ENCODE measurements at regions not wholly inside any gene's neighbourhood (a gene's known extent, or its start where the extent isn't known, plus 50 kb on each side); places are given as distances from the start of the nearest gene placed in this dataset.
A peak's percentile ranks its signal among the peaks of the same experiment; 100 is the strongest.

GRCh38 chr6:16851044-16851540 is 89.8 kb upstream of the ATXN1 start:
- Histone ChIP-seq H3K4me2 (no peak overlapping the region), H3K4me1 (ENCODE audit: control insufficient read depth in 1 of 2, insufficient read depth in 2 of 2, low read depth in 1 of 2, low read length in 1 of 2) (peaks cover 4 to 33% of the 10 kb centered on the region in 2 experiments), H3K79me2 (ENCODE audit: insufficient read depth) (no peaks in the 10 kb centered on the region), H3F3A (replicated peaks; ENCODE audit: insufficient read depth) (peaks cover 18% of the 10 kb centered on the region), H3K9me3 (no peaks in the 10 kb centered on the region), H3K36me3 (replicated peaks in 1 of 2; ENCODE audit: control insufficient read depth in 1 of 2, insufficient read depth in 2 of 2, low read length in 1 of 2) (no peaks in the 10 kb centered on the region), H3K9me2 (no peaks in the 10 kb centered on the region), H3K9ac (no peak overlapping the region), H3K27me3 (ENCODE audit: insufficient read depth) (no peaks in the 10 kb centered on the region), H3K4me3 (ENCODE audit: low read depth in 2 of 2, low read length in 1 of 2) (no peak overlapping the region), H4K20me1 (ENCODE audit: insufficient read depth) (no peaks in the 10 kb centered on the region), H2AFZ (ENCODE audit: low read depth) (no peak overlapping the region), H3K27ac (ENCODE audit: low read depth in 2 of 2, low read length in 1 of 2) (peak overlapping the region in 1 of 2 experiments; percentile 89; a peak in 1 of 4 replicates)
- WGBS (ENCODE audit: low lambda C conversion rate): 95% methylated on average over 3 of the region's 3 CpGs
- ChIA-PET POLR2A (no interaction called here), CTCF (no interaction called here)
- TF ChIP-seq GABPA (IDR thresholded peaks at IDR 0.05; ENCODE audit: low read depth) (no peak), CHD2 (IDR thresholded peaks at IDR 0.05; ENCODE audit: low read length, partially characterized antibody) (no peak), RFX5 (IDR thresholded peaks at IDR 0.05; ENCODE audit: low read length) (no peak), FOXM1 (IDR thresholded peaks at IDR 0.05; ENCODE audit: low read depth) (no peak), YY1 (IDR thresholded peaks at IDR 0.05; ENCODE audit: low read depth) (no peak), JUND (IDR thresholded peaks at IDR 0.05) (no peak), MXI1 (IDR thresholded peaks at IDR 0.05; ENCODE audit: low read depth, low read length) (no peak), EP300 (IDR thresholded peaks at IDR 0.05; ENCODE audit: borderline replicate concordance in 1 of 2, low read depth in 1 of 2, low read length in 1 of 2) (no peak), MEF2A (IDR thresholded peaks at IDR 0.05; ENCODE audit: borderline replicate concordance, low read depth) (no peak), FOXJ3 (CRISPR knock-in tag; IDR thresholded peaks at IDR 0.05) (no peak), RCOR1 (IDR thresholded peaks at IDR 0.05; ENCODE audit: low read length) (no peak), TCF12 (IDR thresholded peaks at IDR 0.05) (no peak), EZH2phosphoT487 (IDR thresholded peaks at IDR 0.05; ENCODE audit: borderline replicate concordance, low read depth) (no peak)
- no peak for DNase-seq

GRCh38 chr6:16850681-16851026 is 89.4 kb upstream of the ATXN1 start:
- 71% methylated on average over 5 of the region's 5 CpGs for WGBS (ENCODE audit: low lambda C conversion rate)
- peaks cover 18% of the 10 kb centered on the region for H3F3A ChIP-seq (replicated peaks; ENCODE audit: insufficient read depth)
- no peaks in the 10 kb centered on the region for H3K27me3 ChIP-seq (ENCODE audit: insufficient read depth)
- H4K20me1 ChIP-seq (ENCODE audit: insufficient read depth): no peaks in the 10 kb centered on the region
- no peaks in the 10 kb centered on the region for H3K36me3 ChIP-seq (replicated peaks in 1 of 2; ENCODE audit: control insufficient read depth in 1 of 2, insufficient read depth in 2 of 2, low read length in 1 of 2)
- H3K9me3 ChIP-seq: no peaks in the 10 kb centered on the region
- DNase-seq: no peak
- POLR2A ChIA-PET: no interaction called here
- H3K9ac ChIP-seq: peak overlapping the region; percentile 58; the same call in 1 of the 2 replicates
- H3K4me3 ChIP-seq (ENCODE audit: low read depth in 2 of 2, low read length in 1 of 2): no peak overlapping the region
- H2AFZ ChIP-seq (ENCODE audit: low read depth): no peak overlapping the region
- H3K4me2 ChIP-seq: peak overlapping the region; percentile 62; the same call in 1 of the 2 replicates
- H3K79me2 ChIP-seq (ENCODE audit: insufficient read depth): no peaks in the 10 kb centered on the region
- no peaks in the 10 kb centered on the region for H3K9me2 ChIP-seq
- peak overlapping the region in 1 of 2 experiments; percentile 89; a peak in 2 of 4 replicates for H3K27ac ChIP-seq (ENCODE audit: low read depth in 2 of 2, low read length in 1 of 2)
- peaks cover 4 to 33% of the 10 kb centered on the region in 2 experiments for H3K4me1 ChIP-seq (ENCODE audit: control insufficient read depth in 1 of 2, insufficient read depth in 2 of 2, low read depth in 1 of 2, low read length in 1 of 2)
- CTCF ChIA-PET: no interaction called here
- TF ChIP-seq NFIC (IDR thresholded peaks at IDR 0.05; ENCODE audit: borderline replicate concordance): no peak
- no peak for TF ChIP-seq GABPA (IDR thresholded peaks at IDR 0.05; ENCODE audit: low read depth)
- no peak for TF ChIP-seq CTCF (IDR thresholded peaks at IDR 0.05)
- no peak for TF ChIP-seq RFX5 (IDR thresholded peaks at IDR 0.05; ENCODE audit: low read length)
- no peak for TF ChIP-seq ELF1 (IDR thresholded peaks at IDR 0.05)
- no peak for TF ChIP-seq SMC3 (IDR thresholded peaks at IDR 0.05; ENCODE audit: low read depth, low read length)
- no peak for TF ChIP-seq FOSL2 (IDR thresholded peaks at IDR 0.05; ENCODE audit: borderline replicate concordance, low read depth)
- TF ChIP-seq FOXM1 (IDR thresholded peaks at IDR 0.05; ENCODE audit: low read depth): no peak
- TF ChIP-seq RXRA (IDR thresholded peaks at IDR 0.05; ENCODE audit: borderline replicate concordance, low read depth): no peak
- TF ChIP-seq IRF3 (IDR thresholded peaks at IDR 0.05; ENCODE audit: low read depth, low read length): no peak
- no peak for TF ChIP-seq USF2 (IDR thresholded peaks at IDR 0.05; ENCODE audit: borderline replicate concordance, low read depth, low read length)
- TF ChIP-seq NRF1 (IDR thresholded peaks at IDR 0.05; ENCODE audit: low read depth, low read length): no peak
- TF ChIP-seq USF1 (IDR thresholded peaks at IDR 0.05; ENCODE audit: borderline replicate concordance, low read depth): no peak
- no peak for TF ChIP-seq ZBTB33 (IDR thresholded peaks at IDR 0.05; ENCODE audit: borderline replicate concordance, low read depth)
- TF ChIP-seq MXI1 (IDR thresholded peaks at IDR 0.05; ENCODE audit: low read depth, low read length): no peak
